Spinal cord (tissue), 9 donors: ENCODE measurements at regions not wholly inside any gene's neighbourhood (a gene's known extent, or its start where the extent isn't known, plus 50 kb on each side); places are given as distances from the start of the nearest gene placed in this dataset.
A peak's percentile ranks its signal among the peaks of the same experiment; 100 is the strongest.
"Not testable (repeated sequence)": the region's sequence is repeated elsewhere in the genome, so short reads cannot be mapped to it uniquely, and the experiment has no call there.

Experiments
- DNase-seq, 6 donors: peaks; one replicate each; pipeline versions ENCODE4 v3.0.0 to v3.0.0-alpha.2; 2013 to 2015; ENCODE audit warnings: low spot score in 6 of 6, low read depth in 4 of 6
- H3K27ac ChIP-seq: one replicate; pipeline ENCODE4 v1.5.1; 2013; ENCODE audit warnings: low read depth, low read length, control low read depth
- H3K27me3 ChIP-seq: one replicate; pipeline ENCODE4 v1.6.1; 2013; ENCODE audit warnings: low read length; ENCODE audit not compliant: control insufficient read depth, insufficient read depth
- H3K36me3 ChIP-seq: one replicate; pipeline ENCODE4 v1.6.1; 2013; ENCODE audit warnings: low read length; ENCODE audit not compliant: control insufficient read depth, insufficient read depth
- H3K4me1 ChIP-seq: one replicate; pipeline ENCODE4 v1.6.1; 2013; ENCODE audit warnings: low read length; ENCODE audit not compliant: control insufficient read depth, insufficient read depth
- H3K4me3 ChIP-seq: one replicate; pipeline ENCODE4 v1.5.1; 2013; ENCODE audit warnings: low read depth, low read length, control low read depth
- H3K9me3 ChIP-seq: one replicate; pipeline ENCODE4 v1.6.1; 2013; ENCODE audit warnings: low read length; ENCODE audit not compliant: control insufficient read depth, insufficient read depth
- WGBS: methylation state at CpG from one replicate; pipeline ENCODE4 v1.1.5; 2013; ENCODE audit warnings: missing lambda C conversion rate; ENCODE audit not compliant: insufficient coverage; 5-methylcytosine and 5-hydroxymethylcytosine counted together
- donor health status: healthy.

DNA sequence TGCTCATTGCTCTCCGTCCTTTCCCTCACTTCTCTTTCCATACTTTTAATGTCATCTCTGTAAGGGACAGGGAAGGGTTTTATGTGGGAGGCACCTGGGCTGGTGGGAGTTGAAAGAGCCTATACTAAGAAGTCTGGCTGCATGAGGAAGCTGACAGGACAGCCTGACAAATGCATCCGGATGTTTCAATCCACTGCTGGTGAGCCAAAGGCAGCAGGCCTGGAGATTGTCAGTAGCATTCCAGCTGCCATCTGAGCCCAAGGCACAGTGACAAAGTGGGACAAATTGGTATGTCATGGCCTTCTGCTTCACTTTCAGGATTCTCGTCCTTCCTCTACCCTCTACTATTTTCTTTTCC is 218.4 kb downstream of the STK31 start:
- Histone ChIP-seq H3K27me3 (no peaks in the 10 kb centered on the region), H3K36me3 (no peaks in the 10 kb centered on the region), H3K9me3 (no peaks in the 10 kb centered on the region), H3K4me3 (no peak overlapping the region), H3K4me1 (no peaks in the 10 kb centered on the region), H3K27ac (no peak overlapping the region)
- DNase-seq = peak in 1 of 6 donors; percentile 13
- WGBS = 60% methylated on average over 2 of the region's 3 CpGs

DNA sequence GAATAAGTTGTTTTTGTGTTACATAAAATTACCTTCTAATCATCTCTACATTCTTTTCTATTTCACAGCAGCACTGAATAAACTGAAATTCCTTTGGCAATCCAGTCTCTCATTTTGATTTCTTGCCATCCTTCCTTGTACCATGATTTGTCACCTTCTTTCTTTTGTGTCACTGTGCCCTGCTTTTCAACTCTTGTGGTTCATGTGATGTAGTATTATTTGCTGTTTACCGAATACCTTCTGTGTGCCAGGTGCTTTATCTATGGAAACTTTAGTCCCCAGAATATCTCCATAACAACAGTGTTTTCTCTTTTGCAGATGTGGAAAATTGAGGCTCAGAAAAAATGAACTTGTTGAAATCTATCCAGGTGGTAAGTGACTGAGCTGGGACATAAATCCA is 220.3 kb downstream of the STK31 start:
- peak in 1 of 6 donors; percentile 12 for DNase-seq
- Histone ChIP-seq H3K9me3 (peaks cover 3% of the 10 kb centered on the region), H3K4me1 (no peaks in the 10 kb centered on the region), H3K27ac (no peak overlapping the region), H3K27me3 (no peaks in the 10 kb centered on the region), H3K4me3 (no peak overlapping the region), H3K36me3 (no peaks in the 10 kb centered on the region)
- no CpG with 5 or more reads among the region's 1 CpG for WGBS

DNA sequence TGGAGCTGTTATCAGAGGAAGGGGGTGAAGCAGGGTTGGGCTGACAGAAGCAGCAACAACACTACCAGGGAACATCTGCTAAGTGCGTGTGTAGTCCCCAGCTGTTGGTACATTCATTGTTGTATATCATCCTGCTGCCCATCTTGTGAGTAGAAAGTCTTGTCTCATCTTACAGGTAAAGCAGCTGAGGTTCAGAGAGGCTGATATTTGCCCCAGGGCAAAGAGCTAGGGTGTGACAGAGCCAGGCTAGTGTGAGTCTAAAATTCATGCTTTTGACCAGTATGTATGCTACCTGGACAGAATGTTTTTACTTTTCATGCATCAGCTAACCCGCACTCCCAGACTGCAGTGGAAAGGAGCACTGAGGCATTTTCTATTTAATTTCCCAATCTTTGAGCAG is 221.6 kb downstream of the STK31 start:
- Histone ChIP-seq H3K9me3 (peaks cover 3% of the 10 kb centered on the region), H3K27ac (no peak overlapping the region), H3K36me3 (no peaks in the 10 kb centered on the region), H3K27me3 (no peaks in the 10 kb centered on the region), H3K4me1 (no peaks in the 10 kb centered on the region), H3K4me3 (no peak overlapping the region)
- 71% methylated on average over 1 of the region's 2 CpGs for WGBS
- no peak for DNase-seq

DNA sequence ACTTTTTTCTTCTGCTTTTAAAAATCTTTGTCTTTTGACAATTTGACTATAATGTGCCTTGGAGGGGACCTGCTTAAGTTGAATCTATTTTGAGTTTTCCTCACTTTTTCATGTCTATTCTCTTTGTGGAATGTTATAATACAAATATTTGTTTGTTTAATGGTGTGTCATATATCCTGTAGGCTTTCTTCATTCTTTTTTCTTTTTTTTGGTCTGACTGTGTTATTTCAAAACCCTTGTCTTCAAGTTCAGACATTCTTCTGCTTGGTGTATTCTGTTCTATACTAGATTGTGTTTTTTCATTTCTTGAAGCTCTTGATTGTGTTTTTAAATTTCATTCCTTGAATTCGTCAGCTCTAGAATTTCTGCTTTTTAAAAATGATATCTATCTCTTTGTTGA is 228.2 kb downstream of the STK31 start:
- Histone ChIP-seq H3K9me3 (peaks cover 3% of the 10 kb centered on the region), H3K4me1 (no peaks in the 10 kb centered on the region), H3K36me3 (no peaks in the 10 kb centered on the region), H3K27me3 (no peaks in the 10 kb centered on the region), H3K27ac (no peak overlapping the region), H3K4me3 (no peak overlapping the region)
- no CpG with 5 or more reads among the region's 1 CpG for WGBS
- DNase-seq = no peak

DNA sequence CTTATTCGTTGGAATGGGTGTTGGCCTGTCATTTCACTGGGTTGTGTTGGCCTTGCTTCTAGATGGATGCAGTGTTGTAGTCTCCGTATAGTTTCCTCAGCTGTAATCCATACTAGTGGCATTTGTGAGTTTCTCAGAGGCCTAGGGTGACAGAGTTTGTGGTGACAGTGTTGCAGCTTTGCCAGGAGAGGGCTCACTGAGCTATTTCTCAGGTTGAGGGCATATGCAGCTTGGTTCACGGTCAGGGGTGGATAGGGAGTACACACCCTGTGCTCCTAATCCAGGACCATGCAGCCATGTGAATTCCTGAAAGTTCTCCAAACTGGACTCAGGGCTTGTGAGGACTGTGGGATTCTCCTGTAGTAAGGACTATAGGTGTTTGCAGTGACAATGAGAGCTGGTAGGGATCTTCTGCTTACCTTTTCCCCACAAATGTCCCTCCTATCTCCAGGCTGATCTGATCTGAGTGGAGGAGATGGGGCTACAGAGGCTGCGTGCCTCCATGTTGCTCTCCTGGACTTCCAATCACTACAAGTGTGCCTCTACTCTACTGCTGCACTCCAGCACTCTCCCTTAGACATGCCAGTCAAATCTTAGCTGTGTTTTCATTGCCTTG is 229.0 kb downstream of the STK31 start:
- DNase-seq = peak in 2 of 6 donors; percentile 42 to 74
- Histone ChIP-seq H3K36me3 (no peaks in the 10 kb centered on the region), H3K4me1 (no peaks in the 10 kb centered on the region), H3K4me3 (no peak overlapping the region), H3K27ac (no peak overlapping the region), H3K27me3 (no peaks in the 10 kb centered on the region), H3K9me3 (peaks cover 3% of the 10 kb centered on the region)
- 23% methylated on average over 3 of the region's 4 CpGs for WGBS

DNA sequence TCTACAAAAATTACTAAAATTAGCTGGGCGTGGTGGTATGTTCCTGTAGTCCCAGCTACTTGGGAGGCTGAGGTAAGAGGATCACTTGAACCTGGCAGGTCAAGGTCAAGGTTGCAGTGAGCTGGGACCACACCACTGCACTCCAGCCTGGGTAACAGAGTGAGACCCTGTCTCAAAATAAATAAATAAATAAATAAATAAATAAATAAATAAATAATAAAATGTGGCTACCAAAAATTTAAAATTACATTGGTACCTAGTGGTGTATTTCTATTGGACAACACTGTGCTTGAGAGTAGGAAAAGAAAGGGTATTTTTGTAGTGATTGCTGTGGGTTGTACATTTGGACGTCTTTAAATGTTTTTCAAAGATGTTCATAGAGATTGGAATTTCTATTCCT is 229.7 kb downstream of the STK31 start:
- H3K27ac ChIP-seq, H3K9me3 ChIP-seq, H3K4me1 ChIP-seq, H3K36me3 ChIP-seq, DNase-seq, H3K27me3 ChIP-seq, H3K4me3 ChIP-seq: not testable (repeated sequence)
- WGBS = no CpG with 5 or more reads among the region's 2 CpGs

DNA sequence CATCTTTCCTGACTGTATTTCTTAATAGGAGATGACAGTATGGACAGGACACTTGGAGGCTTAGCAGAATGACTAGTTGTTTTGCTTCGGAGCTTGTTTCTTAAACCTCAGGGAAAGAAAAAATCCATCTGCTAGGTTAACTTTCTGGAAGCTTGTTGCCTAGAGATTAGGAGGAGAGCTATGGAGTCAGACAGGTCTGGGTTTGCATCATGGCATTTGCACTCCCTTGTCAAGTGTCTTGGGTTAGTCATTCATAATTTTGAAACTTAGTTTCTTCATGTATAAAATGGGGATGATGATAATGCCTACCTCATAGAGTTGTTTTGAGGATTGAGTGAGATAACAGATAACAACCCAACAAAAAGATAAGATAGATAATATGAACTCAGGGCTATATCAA is 231.5 kb downstream of the STK31 start:
- H3K9me3 ChIP-seq = no peaks in the 10 kb centered on the region
- no peaks in the 10 kb centered on the region for H3K36me3 ChIP-seq
- no peak overlapping the region for H3K4me3 ChIP-seq
- H3K27me3 ChIP-seq = no peaks in the 10 kb centered on the region
- WGBS = 100% methylated on average over 1 of the region's 1 CpG
- DNase-seq = no peak
- no peak overlapping the region for H3K27ac ChIP-seq
- no peaks in the 10 kb centered on the region for H3K4me1 ChIP-seq

DNA sequence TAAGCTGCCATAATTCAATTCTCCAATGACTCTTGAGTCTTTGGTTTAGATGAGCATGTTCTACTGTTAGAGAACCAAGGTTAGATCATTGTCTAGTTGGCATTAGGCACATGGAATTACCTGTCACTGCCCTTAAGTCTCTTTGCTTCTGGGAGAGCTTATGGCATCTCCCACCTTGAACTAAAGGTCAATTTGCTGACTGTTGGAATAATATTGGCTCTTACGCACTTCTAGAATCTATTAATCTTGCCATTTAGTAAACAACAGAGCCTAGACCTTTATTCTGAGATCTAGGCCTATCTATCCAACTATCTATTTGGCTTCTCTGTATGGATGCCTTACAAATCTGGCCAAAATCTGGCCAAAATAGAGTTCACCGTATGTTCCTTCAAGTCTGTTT is 232.0 kb downstream of the STK31 start:
- no peaks in the 10 kb centered on the region for H3K36me3 ChIP-seq
- H3K27me3 ChIP-seq = no peaks in the 10 kb centered on the region
- 100% methylated on average over 2 of the region's 2 CpGs for WGBS
- H3K9me3 ChIP-seq = no peaks in the 10 kb centered on the region
- DNase-seq = no peak
- H3K4me1 ChIP-seq = no peaks in the 10 kb centered on the region
- no peak overlapping the region for H3K4me3 ChIP-seq
- H3K27ac ChIP-seq = no peak overlapping the region

DNA sequence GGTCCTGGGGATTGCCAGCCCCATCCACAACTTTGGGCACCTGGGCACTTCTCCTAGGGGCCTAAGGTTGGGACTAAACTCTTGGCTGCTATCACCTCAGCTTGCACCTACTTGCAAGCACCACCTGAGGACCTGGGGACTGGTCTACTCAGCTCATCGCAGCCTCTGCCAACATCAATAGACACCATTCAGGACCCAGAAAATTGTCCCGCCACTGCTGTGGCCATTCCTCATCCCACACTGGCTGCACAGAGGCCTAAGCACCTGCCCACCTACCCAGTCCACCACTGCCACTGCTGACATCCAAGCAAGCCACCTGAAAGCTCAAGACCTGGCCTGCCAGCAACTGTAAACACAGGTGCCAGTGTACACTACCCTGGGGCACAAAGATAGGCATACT is 234.1 kb downstream of the STK31 start:
- H3K27me3 ChIP-seq = no peaks in the 10 kb centered on the region
- H3K36me3 ChIP-seq = no peaks in the 10 kb centered on the region
- no peaks in the 10 kb centered on the region for H3K4me1 ChIP-seq
- WGBS = 88% methylated on average over 2 of the region's 2 CpGs
- DNase-seq = no peak
- no peak overlapping the region for H3K4me3 ChIP-seq
- no peak overlapping the region for H3K27ac ChIP-seq
- no peaks in the 10 kb centered on the region for H3K9me3 ChIP-seq

DNA sequence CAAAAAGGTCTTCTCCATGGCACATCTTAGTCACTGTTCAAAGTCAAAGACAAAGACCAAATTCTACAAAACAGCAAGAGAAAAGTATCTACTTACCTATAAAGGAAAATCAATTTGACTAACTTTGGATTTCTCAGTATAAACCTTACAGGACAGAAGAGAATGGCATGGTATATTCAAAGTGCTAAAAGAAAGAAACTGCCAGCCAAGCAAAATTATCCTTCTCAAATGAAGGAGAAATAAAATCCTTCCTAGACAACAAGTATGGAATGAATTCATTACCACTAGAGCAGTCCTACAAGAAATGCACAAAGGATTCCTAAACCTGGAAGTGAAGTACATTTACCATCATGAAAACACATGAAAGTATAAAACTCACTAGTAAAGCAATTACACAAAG is 235.5 kb downstream of the STK31 start:
- H3K4me3 ChIP-seq = no peak overlapping the region

More for the DNA sequence above, 235.5 kb downstream of the STK31 start:
- Histone ChIP-seq H3K27ac (no peak overlapping the region), H3K9me3 (no peaks in the 10 kb centered on the region), H3K27me3 (no peaks in the 10 kb centered on the region), H3K4me1 (no peaks in the 10 kb centered on the region), H3K36me3 (no peaks in the 10 kb centered on the region)
- DNase-seq = no peak
